ENCODE measurements at regions not wholly inside any gene's neighbourhood (a gene's known extent, or its start where the extent isn't known, plus 50 kb on each side); places are given as distances from the start of the nearest gene placed in this dataset.

- no peak for DNase-seq
Observed at GRCh38 chr18:39805218-39805617, 2149.8 kb upstream of the PIK3C3 start.

- no peak for DNase-seq
Observed at GRCh38 chr18:39802648-39803229, 2152.3 kb upstream of the PIK3C3 start.

- no peak for DNase-seq
Observed at GRCh38 chr18:39801848-39802247, 2153.2 kb upstream of the PIK3C3 start.

- DNase-seq, result no peak
Observed at GRCh38 chr18:39801010-39801409, 2154.0 kb upstream of the PIK3C3 start.

- DNase-seq, result peak; percentile 8
Observed at GRCh38 chr18:39799006-39799405, 2156.0 kb upstream of the PIK3C3 start.

GRCh38 chr18:39796393-39796792 is 2158.6 kb upstream of the PIK3C3 start:
- DNase-seq, result no peak

GRCh38 chr18:39795350-39795749 is 2159.7 kb upstream of the PIK3C3 start:
- no peak for DNase-seq

GRCh38 chr18:39793609-39794008 is 2161.4 kb upstream of the PIK3C3 start:
- DNase-seq, result no peak

- DNase-seq, result no peak
Observed at GRCh38 chr18:39788383-39788782, 2166.7 kb upstream of the PIK3C3 start.

GRCh38 chr18:39786477-39786876 is 2168.6 kb upstream of the PIK3C3 start:
- DNase-seq, result no peak

- DNase-seq, result no peak
Observed at GRCh38 chr18:39784541-39784940, 2170.5 kb upstream of the PIK3C3 start.

- no peak for DNase-seq
Observed at GRCh38 chr18:39781565-39781964, 2173.5 kb upstream of the PIK3C3 start.

- no peak for DNase-seq
Observed at GRCh38 chr18:39780774-39781173, 2174.3 kb upstream of the PIK3C3 start.

- no peak for DNase-seq
Observed at GRCh38 chr18:39779926-39780325, 2175.1 kb upstream of the PIK3C3 start.

GRCh38 chr18:39776766-39777165 is 2178.3 kb upstream of the PIK3C3 start:
- no peak for DNase-seq

- DNase-seq, result no peak
Observed at GRCh38 chr18:39774957-39775598, 2180.0 kb upstream of the PIK3C3 start.

- DNase-seq, result no peak
Observed at GRCh38 chr18:39773646-39774045, 2181.4 kb upstream of the PIK3C3 start.

- no peak for DNase-seq
Observed at GRCh38 chr18:39772155-39772919, 2182.7 kb upstream of the PIK3C3 start.

GRCh38 chr18:39770399-39770798 is 2184.6 kb upstream of the PIK3C3 start:
- DNase-seq, result no peak

- no peak for DNase-seq
Observed at GRCh38 chr18:39764873-39765272, 2190.2 kb upstream of the PIK3C3 start.

GRCh38 chr18:39761273-39761672 is 2193.8 kb upstream of the PIK3C3 start:
- no peak for DNase-seq

- no peak for DNase-seq
Observed at GRCh38 chr18:39759926-39760325, 2194.3 kb upstream of the CELF4 start.

- no peak for DNase-seq
Observed at GRCh38 chr18:39753178-39753577, 2187.6 kb upstream of the CELF4 start.

- no peak for DNase-seq
Observed at GRCh38 chr18:39752351-39752750, 2186.8 kb upstream of the CELF4 start.
